ENCODE measurements at regions not wholly inside any gene's neighbourhood (a gene's known extent, or its start where the extent isn't known, plus 50 kb on each side); places are given as distances from the start of the nearest gene placed in this dataset.

DNA sequence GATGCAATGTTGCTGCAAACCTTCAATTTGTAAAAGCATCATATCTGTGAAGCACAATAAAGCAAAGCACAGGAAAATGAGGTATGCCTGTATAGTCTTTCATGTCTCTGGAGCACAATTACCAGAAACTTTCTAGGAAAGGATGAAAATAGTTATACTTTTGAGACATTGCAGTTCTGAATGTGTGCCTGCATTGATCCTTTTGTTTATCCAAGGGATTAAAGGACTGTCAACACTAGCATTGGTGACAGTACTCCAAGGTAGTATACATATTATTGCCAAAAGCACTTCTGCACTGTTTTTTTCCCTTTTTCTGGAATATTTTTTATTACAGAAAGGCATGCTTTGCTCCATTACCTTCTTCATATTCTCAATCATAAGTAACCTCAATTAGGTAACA is 476.0 kb downstream of the GABRG1 start:
- Mint-ChIP-seq H3K36me3 (ENCODE audit: insufficient read depth) (no peaks in the 10 kb centered on the region), H3K4me3 (no peak overlapping the region), H3K4me1 (ENCODE audit: low read depth) (no peaks in the 10 kb centered on the region), H3K9me3 (peaks cover 7% of the 10 kb centered on the region), H3K27me3 (ENCODE audit: low read depth) (no peaks in the 10 kb centered on the region)
- DNase-seq (no peak), ATAC-seq (no peak)

DNA sequence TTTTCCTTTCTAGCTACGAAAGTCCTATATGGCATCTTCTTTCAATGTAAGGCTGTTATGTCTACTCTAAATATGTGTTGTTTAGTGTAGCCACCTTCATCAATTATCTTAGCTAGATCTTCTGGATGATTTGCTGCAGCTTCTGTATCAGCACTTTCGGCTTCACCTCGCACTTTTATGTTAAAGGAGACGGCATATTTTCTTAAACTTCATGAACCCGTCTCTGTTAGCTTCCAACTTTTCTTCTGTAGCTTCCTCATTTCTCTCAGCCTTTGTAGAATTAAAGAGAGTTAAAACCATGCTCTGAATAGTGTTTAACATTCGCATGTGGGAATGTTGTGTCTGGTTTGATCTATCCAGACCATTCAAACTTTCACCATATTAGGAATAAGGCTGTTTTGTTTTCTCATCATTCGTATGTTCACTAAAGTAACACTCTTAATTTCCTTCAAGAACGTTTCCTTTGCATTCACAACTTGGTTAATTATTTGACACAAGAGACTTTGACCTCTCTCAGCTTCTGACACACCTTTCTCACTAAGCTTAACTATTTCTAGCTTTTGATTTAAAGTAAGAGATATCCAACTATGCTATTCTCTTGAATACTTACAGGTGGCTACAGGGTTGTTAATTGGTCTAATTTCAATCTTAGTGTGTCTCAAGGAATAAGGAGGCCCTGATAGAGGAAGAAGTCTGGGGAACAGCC is 476.8 kb downstream of the GABRG1 start:
- Mint-ChIP-seq H3K4me3 (no peak overlapping the region), H3K27me3 (ENCODE audit: low read depth) (no peaks in the 10 kb centered on the region), H3K4me1 (ENCODE audit: low read depth) (no peaks in the 10 kb centered on the region), H3K9me3 (peaks cover 11% of the 10 kb centered on the region), H3K36me3 (ENCODE audit: insufficient read depth) (no peaks in the 10 kb centered on the region)
- DNase-seq = no peak
- ATAC-seq = no peak

DNA sequence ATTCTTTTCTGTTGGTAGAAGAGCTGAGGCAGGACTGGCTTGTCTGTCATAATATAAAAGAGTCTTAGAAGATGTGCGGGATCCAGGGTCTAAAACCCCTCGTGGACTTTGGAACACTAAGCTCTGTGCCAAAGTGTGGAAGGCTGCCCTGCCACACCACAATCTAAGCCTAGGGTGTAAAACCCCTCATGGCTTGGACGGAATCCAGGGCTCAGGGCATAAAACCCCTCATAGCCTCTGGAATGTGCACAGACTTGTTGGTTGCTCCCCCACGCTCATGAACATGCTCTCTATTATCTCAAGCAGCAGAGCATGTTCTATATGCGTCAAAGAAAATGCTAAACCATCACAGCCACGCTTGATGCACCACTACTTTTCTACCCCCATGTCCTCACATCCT is 483.6 kb downstream of the GABRG1 start:
- ATAC-seq (no peak), DNase-seq (no peak)
- no peaks in the 10 kb centered on the region for H3K4me1 Mint-ChIP-seq (ENCODE audit: low read depth)
- no peak overlapping the region for H3K4me3 Mint-ChIP-seq
- H3K36me3 Mint-ChIP-seq (ENCODE audit: insufficient read depth) = no peaks in the 10 kb centered on the region
- peaks cover 18% of the 10 kb centered on the region for H3K9me3 Mint-ChIP-seq
- no peaks in the 10 kb centered on the region for H3K27me3 Mint-ChIP-seq (ENCODE audit: low read depth)

DNA sequence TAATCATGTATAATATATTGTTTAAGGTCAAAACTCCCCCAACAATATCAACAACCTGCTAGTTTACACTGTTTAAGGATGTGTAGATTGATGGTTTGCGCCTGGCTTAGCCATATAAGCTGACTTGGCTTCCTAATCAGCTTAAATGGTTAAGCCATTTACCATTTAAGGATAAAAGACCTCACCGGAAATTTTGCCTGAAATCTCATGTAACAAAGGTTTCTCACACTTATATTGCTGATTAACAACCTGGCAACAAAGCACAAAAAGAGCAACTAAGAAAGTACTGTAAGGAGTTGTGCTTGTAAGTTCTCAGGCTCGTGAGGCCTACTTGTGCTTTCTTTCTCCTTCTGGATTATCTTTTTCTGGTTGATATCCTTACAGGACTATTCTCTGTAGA is 485.2 kb downstream of the GABRG1 start:
- DNase-seq (no peak), ATAC-seq (no peak)
- Mint-ChIP-seq H3K9me3 (peaks cover 20% of the 10 kb centered on the region), H3K36me3 (ENCODE audit: insufficient read depth) (no peaks in the 10 kb centered on the region), H3K4me1 (ENCODE audit: low read depth) (no peaks in the 10 kb centered on the region), H3K4me3 (no peak overlapping the region), H3K27me3 (ENCODE audit: low read depth) (no peaks in the 10 kb centered on the region)

DNA sequence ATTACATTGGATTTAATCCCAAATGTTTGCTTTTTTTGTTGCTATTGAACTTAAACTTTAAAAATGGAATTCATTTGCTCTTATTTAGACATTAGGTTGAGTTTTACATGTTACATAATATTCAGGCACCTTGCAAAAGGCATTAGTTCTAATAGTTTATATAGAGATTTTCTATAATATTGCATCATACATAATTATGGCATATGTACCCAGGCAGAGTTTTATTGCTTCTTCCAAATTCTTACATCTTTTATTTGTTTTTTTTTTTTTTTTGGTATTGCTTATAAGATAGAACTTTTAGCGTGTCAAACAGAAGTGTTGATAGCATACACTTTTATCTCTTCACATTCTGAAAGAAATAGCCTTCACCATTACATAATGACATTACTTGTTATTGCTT is 487.7 kb downstream of the GABRG1 start:
- Mint-ChIP-seq H3K9me3 (peaks cover 12% of the 10 kb centered on the region), H3K36me3 (ENCODE audit: insufficient read depth) (no peaks in the 10 kb centered on the region), H3K4me3 (no peak overlapping the region), H3K27me3 (ENCODE audit: low read depth) (no peaks in the 10 kb centered on the region), H3K4me1 (ENCODE audit: low read depth) (no peaks in the 10 kb centered on the region)
- ATAC-seq = no peak
- no peak for DNase-seq

DNA sequence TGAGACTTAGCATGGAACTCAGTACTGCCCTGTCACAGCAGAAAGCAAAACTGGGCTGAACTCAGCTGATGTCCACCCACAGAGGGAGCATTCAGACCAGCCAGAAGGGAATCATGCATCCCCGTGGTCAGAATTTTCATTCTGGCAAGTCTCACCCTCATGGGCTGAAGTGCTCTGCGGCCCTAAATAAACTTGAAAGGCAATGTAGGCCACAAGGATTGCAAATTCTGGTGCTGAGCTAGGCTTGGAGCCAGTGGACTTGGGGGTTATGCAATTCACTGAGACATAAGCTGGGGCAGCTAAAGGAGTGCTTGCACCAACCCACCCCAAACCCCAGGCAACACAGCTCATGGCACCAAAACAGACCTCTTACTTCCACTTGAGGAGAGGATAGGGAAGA is 494.1 kb downstream of the GABRG1 start:
- Mint-ChIP-seq H3K9me3 (peaks cover 7% of the 10 kb centered on the region), H3K4me3 (no peak overlapping the region), H3K36me3 (ENCODE audit: insufficient read depth) (no peaks in the 10 kb centered on the region), H3K27me3 (ENCODE audit: low read depth) (no peaks in the 10 kb centered on the region), H3K4me1 (ENCODE audit: low read depth) (no peaks in the 10 kb centered on the region)
- no peak for DNase-seq
- no peak for ATAC-seq

DNA sequence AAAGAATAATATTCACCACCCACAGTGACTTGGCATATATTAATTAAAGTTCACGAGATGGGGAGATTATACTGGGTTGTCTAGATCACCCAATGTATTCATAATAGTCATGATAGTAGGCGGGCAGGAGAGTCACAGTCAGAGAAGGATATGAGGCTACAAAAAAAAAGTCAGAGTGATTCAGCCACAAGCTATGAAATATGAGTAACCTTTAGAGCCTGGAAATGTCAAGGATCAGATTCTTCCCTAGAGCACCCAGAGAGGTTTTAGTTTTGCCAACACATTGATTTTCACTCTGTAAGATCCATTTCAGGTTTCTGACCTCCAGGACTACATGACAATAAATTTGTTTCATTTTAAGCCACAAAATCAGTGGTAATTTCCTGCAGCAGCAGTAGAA is 501.9 kb downstream of the GABRG1 start:
- Mint-ChIP-seq H3K9me3 (peaks cover 3% of the 10 kb centered on the region), H3K4me3 (no peak overlapping the region), H3K36me3 (ENCODE audit: insufficient read depth) (no peaks in the 10 kb centered on the region), H3K4me1 (ENCODE audit: low read depth) (no peaks in the 10 kb centered on the region), H3K27me3 (ENCODE audit: low read depth) (no peaks in the 10 kb centered on the region)
- ATAC-seq (no peak), DNase-seq (no peak)

DNA sequence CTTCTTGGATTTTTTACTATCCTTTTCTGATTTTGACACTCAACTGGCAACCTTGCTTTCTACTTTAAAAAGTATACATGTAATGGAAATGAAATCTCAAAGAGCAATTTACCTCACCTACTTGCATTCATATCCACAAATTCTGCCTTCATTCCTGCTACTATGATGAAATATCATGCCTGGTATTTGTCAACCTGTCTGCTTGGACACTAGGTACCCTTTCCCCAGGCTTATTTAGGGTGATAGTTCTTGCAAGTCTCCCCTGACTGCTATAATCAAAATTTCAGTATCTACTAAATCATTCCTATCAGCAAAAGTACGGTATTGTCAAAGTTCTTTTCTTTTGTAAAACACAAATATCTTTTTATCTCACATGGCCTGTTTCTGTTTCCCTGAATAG is 503.0 kb downstream of the GABRG1 start:
- H3K27me3 Mint-ChIP-seq (ENCODE audit: low read depth) = no peaks in the 10 kb centered on the region
- H3K9me3 Mint-ChIP-seq = peaks cover 2% of the 10 kb centered on the region
- DNase-seq = no peak
- no peaks in the 10 kb centered on the region for H3K36me3 Mint-ChIP-seq (ENCODE audit: insufficient read depth)
- no peak overlapping the region for H3K4me3 Mint-ChIP-seq
- ATAC-seq = no peak
- H3K4me1 Mint-ChIP-seq (ENCODE audit: low read depth) = no peaks in the 10 kb centered on the region

DNA sequence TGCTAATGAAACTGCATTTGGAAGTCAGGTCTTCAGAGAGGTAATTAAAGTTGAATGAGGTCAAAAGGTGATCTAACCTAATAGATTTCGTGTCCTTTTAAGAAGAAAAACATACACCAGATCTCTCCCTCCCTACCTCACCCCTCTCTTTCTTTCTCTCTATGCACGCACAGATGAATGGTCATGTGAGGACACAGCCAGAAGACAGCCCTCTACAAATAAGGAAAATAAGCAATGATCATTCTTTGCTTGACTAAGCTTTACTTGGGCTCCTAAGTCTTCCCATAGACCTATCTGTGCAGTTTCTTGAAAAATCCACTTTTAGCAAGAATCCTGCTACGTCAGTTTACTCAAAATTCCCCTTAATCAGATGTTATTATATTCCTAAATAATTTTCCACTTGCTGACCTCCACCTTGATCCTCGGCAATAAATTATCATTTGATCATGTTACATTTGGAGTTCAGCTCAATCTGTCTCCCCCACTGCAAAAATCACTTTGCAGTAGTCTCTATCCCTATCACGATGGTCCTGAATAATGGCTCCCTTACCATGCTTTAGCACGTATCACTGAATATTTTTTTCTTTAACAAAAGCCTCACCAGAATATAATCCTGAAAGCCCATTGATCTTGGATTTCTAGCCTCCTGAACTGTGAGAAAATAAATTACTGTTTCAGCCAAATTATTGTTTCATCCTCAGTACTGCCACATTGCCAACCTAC is 527.3 kb downstream of the GABRG1 start:
- no peaks in the 10 kb centered on the region for H3K27me3 Mint-ChIP-seq (ENCODE audit: low read depth)
- peaks cover 7% of the 10 kb centered on the region for H3K9me3 Mint-ChIP-seq
- DNase-seq (no peak), ATAC-seq (no peak)
- H3K4me3 Mint-ChIP-seq = no peak overlapping the region
- no peaks in the 10 kb centered on the region for H3K4me1 Mint-ChIP-seq (ENCODE audit: low read depth)
- H3K36me3 Mint-ChIP-seq (ENCODE audit: insufficient read depth) = no peaks in the 10 kb centered on the region

DNA sequence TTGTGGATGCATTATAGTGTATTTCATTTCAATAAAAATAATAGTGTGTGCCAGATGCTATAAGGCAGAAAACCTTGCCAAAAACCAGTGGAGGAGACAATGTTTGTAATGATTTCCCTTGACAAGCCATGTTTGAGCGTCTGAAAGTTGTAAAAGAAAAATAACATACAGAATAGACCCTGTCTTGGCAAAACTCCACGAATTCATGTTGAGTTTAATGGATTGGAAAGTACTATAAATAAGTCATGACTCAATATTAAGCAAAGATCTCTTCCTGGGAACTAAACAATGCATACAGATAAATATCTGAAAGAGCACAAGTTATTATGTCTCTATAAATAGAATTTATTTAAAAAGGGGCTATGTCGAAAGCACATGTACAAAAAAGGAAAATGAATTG is 543.5 kb downstream of the GABRG1 start:
- no peak overlapping the region for H3K4me3 Mint-ChIP-seq
- no peaks in the 10 kb centered on the region for H3K36me3 Mint-ChIP-seq (ENCODE audit: insufficient read depth)
- H3K27me3 Mint-ChIP-seq (ENCODE audit: low read depth) = no peaks in the 10 kb centered on the region
- no peaks in the 10 kb centered on the region for H3K4me1 Mint-ChIP-seq (ENCODE audit: low read depth)
- DNase-seq (no peak), ATAC-seq (no peak)
- H3K9me3 Mint-ChIP-seq = peaks cover 24% of the 10 kb centered on the region

DNA sequence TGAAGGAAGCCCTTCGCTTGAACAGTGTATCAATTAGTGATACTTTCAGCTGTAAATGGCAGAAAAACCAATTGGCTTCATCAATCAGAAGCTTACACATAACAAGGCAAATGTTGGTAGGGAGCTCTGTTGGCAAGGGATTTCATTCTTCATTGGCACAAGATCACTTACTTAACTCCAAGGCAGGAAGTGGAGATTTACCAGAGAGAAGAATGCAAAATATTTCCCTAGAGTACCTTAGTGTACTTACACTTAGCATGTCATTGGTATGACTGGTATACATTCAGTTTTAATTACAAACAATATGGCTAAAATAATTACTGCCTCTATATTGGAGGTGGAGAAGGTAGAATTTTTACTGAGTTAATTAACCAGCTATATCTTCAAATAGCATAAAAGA is 545.0 kb downstream of the GABRG1 start:
- H3K27me3 Mint-ChIP-seq (ENCODE audit: low read depth) = no peaks in the 10 kb centered on the region

DNA sequence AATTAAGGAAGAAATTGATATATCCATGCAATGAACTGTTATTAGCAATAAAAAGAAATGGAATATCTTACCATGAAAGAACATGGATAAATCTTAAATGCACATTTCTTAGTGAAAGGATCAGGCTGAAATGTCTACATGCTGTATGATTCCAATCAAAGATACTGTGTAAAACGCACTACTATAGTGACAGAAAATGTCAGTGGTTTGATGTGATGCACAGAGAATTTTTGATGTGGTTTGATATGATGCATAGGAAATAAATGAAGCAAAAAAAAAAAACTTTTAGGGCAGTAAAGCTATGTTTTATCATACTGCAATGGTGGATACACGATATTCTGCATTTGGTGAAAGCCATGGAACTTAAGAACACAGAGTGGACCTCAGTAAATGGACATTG is 547.6 kb downstream of the GABRG1 start:
- Mint-ChIP-seq H3K4me1 (ENCODE audit: low read depth) (no peaks in the 10 kb centered on the region), H3K36me3 (ENCODE audit: insufficient read depth) (no peaks in the 10 kb centered on the region)

More for the DNA sequence above, 545.0 kb downstream of the GABRG1 start:
- Mint-ChIP-seq H3K4me1 (ENCODE audit: low read depth) (no peaks in the 10 kb centered on the region), H3K9me3 (peaks cover 14% of the 10 kb centered on the region), H3K36me3 (ENCODE audit: insufficient read depth) (no peaks in the 10 kb centered on the region), H3K4me3 (no peak overlapping the region)
- ATAC-seq = no peak
- DNase-seq = no peak

DNA sequence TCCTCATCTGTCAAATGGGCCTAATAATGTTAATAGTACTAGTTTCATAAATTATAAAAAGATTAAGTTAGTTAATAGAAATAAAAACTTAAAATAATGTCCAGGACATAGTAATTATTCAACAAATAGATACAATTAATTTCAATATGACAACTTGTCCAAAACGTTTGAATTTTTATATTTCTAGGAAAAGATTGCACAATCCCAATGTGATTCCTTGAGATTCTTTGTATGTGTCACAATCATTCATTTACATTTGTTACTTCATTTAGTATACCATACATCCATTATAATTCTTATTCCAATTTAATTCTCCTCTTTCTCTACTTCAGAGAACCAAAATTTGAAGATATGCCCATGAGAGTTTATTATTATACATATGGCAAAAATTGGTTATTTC is 554.2 kb downstream of the GABRG1 start:
- H3K36me3 Mint-ChIP-seq (ENCODE audit: insufficient read depth) = no peaks in the 10 kb centered on the region
- no peaks in the 10 kb centered on the region for H3K4me1 Mint-ChIP-seq (ENCODE audit: low read depth)
- no peaks in the 10 kb centered on the region for H3K9me3 Mint-ChIP-seq
- ATAC-seq = no peak
- DNase-seq = no peak
- H3K27me3 Mint-ChIP-seq (ENCODE audit: low read depth) = no peaks in the 10 kb centered on the region
- H3K4me3 Mint-ChIP-seq = no peak overlapping the region

More for the DNA sequence above, 547.6 kb downstream of the GABRG1 start:
- Mint-ChIP-seq H3K27me3 (ENCODE audit: low read depth) (no peaks in the 10 kb centered on the region), H3K4me3 (no peak overlapping the region), H3K9me3 (peaks cover 9% of the 10 kb centered on the region)
- DNase-seq (no peak), ATAC-seq (no peak)

DNA sequence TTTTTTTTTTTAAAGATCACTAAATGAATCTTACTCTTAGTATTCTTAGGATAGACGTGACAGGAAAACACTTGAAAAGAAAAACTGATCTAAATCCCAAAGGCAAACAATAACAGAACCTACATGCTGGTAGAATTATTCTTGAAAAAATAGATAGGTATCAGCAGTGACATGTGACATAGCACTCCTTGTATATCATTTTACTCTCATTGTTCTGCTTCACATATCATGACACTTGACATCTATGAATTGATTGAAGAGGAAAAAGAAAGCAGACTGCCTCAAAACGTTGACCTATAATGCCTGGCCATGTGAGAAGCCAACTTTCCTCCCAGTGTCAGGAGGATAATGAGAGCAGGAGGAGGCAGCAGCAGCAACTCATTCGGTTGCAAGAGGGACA is 555.2 kb downstream of the GABRG1 start:
- no peak overlapping the region for H3K4me3 Mint-ChIP-seq
- H3K36me3 Mint-ChIP-seq (ENCODE audit: insufficient read depth) = no peaks in the 10 kb centered on the region
- no peaks in the 10 kb centered on the region for H3K27me3 Mint-ChIP-seq (ENCODE audit: low read depth)
- H3K9me3 Mint-ChIP-seq = no peaks in the 10 kb centered on the region
- no peak for ATAC-seq
- H3K4me1 Mint-ChIP-seq (ENCODE audit: low read depth) = no peaks in the 10 kb centered on the region
- no peak for DNase-seq

DNA sequence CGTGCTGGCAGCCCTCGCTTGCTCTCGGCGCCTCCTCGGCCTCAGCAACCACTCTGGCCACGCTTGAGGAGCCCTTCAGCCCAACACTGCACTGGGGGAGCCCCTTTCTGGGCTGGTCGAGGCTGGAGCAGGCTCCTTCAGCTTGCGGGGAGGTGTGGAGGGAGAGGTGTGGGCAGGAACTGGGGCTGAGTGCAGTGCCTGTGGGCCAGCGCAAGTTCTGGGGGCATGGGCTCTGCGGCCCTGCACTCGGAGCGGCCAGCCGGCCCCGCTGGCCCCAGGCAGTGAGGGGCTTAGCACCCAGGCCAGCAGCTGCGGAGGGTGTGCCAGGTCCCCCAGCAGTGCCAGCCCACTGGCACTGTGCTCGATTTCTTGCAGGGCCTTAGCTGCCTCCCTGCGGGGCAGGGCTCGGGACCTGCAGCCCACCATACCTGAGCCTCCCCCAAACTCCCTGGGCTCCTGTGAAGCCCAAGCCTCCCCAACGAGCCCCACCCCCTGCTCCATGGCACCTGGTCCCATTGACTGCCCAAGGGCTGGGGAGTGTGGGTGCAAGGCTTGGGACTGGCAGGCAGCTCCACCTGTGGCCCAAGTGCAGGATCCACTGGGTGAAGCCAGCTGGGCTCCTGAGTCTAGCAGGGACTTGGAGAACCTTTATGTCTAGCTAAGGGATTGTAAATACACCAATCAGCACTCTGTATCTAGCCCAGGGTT is 556.8 kb downstream of the GABRG1 start:
- ATAC-seq (no peak), DNase-seq (no peak)
- Mint-ChIP-seq H3K9me3 (no peaks in the 10 kb centered on the region), H3K36me3 (ENCODE audit: insufficient read depth) (no peaks in the 10 kb centered on the region), H3K4me1 (ENCODE audit: low read depth) (no peaks in the 10 kb centered on the region), H3K27me3 (ENCODE audit: low read depth) (no peaks in the 10 kb centered on the region), H3K4me3 (no peak overlapping the region)

Measured in activated T-cell treated with anti-CD3 and anti-CD28 coated beads, Interleukin-2, amount 50 U/mL, for 4 hours (primary cell).